ENCODE measurements at regions not wholly inside any gene's neighbourhood (a gene's known extent, or its start where the extent isn't known, plus 50 kb on each side); places are given as distances from the start of the nearest gene placed in this dataset.
"Not testable (repeated sequence)": the region's sequence is repeated elsewhere in the genome, so short reads cannot be mapped to it uniquely, and the experiment has no call there.

DNA sequence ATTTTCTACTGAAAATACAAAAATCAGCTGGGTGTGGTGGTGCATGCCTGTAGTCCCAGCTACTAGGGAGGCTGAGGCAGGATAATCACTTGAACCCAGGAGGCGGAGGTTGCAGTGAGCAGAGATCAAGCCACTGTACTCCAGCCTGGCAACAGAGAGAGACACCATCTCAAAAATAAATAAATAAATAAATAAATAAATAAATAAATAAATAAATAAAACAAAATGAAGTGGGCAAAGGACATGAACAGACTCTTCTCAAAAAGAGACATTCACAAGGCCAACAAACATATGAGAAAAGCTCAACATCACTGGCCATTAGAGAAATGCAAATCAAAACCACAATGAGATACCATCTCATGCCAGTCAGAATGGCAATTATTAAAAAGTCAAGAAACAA, 1097.6 kb downstream of the FAT4 start:
- TF ChIP-seq, protein P1, sequence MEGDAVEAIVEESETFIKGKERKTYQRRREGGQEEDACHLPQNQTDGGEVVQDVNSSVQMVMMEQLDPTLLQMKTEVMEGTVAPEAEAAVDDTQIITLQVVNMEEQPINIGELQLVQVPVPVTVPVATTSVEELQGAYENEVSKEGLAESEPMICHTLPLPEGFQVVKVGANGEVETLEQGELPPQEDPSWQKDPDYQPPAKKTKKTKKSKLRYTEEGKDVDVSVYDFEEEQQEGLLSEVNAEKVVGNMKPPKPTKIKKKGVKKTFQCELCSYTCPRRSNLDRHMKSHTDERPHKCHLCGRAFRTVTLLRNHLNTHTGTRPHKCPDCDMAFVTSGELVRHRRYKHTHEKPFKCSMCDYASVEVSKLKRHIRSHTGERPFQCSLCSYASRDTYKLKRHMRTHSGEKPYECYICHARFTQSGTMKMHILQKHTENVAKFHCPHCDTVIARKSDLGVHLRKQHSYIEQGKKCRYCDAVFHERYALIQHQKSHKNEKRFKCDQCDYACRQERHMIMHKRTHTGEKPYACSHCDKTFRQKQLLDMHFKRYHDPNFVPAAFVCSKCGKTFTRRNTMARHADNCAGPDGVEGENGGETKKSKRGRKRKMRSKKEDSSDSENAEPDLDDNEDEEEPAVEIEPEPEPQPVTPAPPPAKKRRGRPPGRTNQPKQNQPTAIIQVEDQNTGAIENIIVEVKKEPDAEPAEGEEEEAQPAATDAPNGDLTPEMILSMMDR (IDR thresholded peaks at IDR 0.05; ENCODE audit: low read length) = not testable (repeated sequence)
- not testable (repeated sequence) for TF ChIP-seq EZH2 (optimal IDR thresholded peaks at IDR 0.05; ENCODE audit: low read depth, low read length); EZH2phosphoT487 (IDR thresholded peaks at IDR 0.05; ENCODE audit: low read length)
